GM23248 (cell line): ENCODE measurements at regions not wholly inside any gene's neighbourhood (a gene's known extent, or its start where the extent isn't known, plus 50 kb on each side); places are given as distances from the start of the nearest gene placed in this dataset.
"Not testable (repeated sequence)": the region's sequence is repeated elsewhere in the genome, so short reads cannot be mapped to it uniquely, and the experiment has no call there.

Experiments used
- DNase-seq: peaks from one replicate; pipeline ENCODE4 v3.0.0-alpha.2; 2015
- H2AFZ ChIP-seq: fragments of 200-600 bp; sonication (generic); 2 replicates; pipeline ENCODE4 v1.6.1; 2016; ENCODE audit warnings: antibody characterized with exemption
- H3F3A ChIP-seq: fragments of 200-600 bp; sonication (generic); 2 replicates; pipeline ENCODE4 v1.6.1; 2016; ENCODE audit warnings: mild to moderate bottlenecking, antibody characterized with exemption, mixed run types; ENCODE audit not compliant: insufficient read depth
- H3K27ac ChIP-seq: fragments of 200-600 bp; sonication (generic); 2 replicates; pipeline ENCODE4 v1.5.1; 2016; ENCODE audit warnings: mild to moderate bottlenecking
- H3K27me3 ChIP-seq: fragments of 200-600 bp; sonication (generic); replicated peaks from 2 replicates; pipeline ENCODE4 v1.6.1; 2016; ENCODE audit warnings: mild to moderate bottlenecking; ENCODE audit not compliant: insufficient read depth
- H3K36me3 ChIP-seq: fragments of 200-600 bp; sonication (generic); 2 replicates; pipeline ENCODE4 v1.6.1; 2016; ENCODE audit warnings: low read depth, mild to moderate bottlenecking
- H3K4me1 ChIP-seq: fragments of 200-600 bp; sonication (generic); 2 replicates; pipeline ENCODE4 v1.6.1; 2016; ENCODE audit warnings: mild to moderate bottlenecking; ENCODE audit not compliant: insufficient read depth
- H3K4me2 ChIP-seq: fragments of 200-600 bp; sonication (generic); one replicate; pipeline ENCODE4 v1.6.1; 2016; ENCODE audit warnings: mild to moderate bottlenecking; ENCODE audit not compliant: unreplicated experiment
- H3K4me3 ChIP-seq: fragments of 200-600 bp; sonication (generic); 2 replicates; pipeline ENCODE4 v1.5.1; 2016; ENCODE audit warnings: mild to moderate bottlenecking
- H3K79me2 ChIP-seq: fragments of 200-600 bp; sonication (generic); 2 replicates; pipeline ENCODE4 v1.6.1; 2016; ENCODE audit warnings: mild to moderate bottlenecking; ENCODE audit not compliant: insufficient read depth
- H3K9ac ChIP-seq: fragments of 200-600 bp; sonication (generic); 2 replicates; pipeline ENCODE4 v1.6.1; 2016; ENCODE audit warnings: mild to moderate bottlenecking
- H3K9me2 ChIP-seq: fragments of 200-600 bp; sonication (generic); 2 replicates; pipeline ENCODE4 v1.6.1; 2016; ENCODE audit warnings: mixed run types, mild to moderate bottlenecking, moderate library complexity; ENCODE audit not compliant: insufficient read depth
- H3K9me3 ChIP-seq: fragments of 200-600 bp; sonication (generic); one replicate; pipeline ENCODE4 v1.6.1; 2017; ENCODE audit warnings: low read depth
- H4K20me1 ChIP-seq: fragments of 200-600 bp; sonication (generic); 2 replicates; pipeline ENCODE4 v1.6.0; 2016; ENCODE audit not compliant: insufficient read depth
- EZH2 ChIP-seq: fragments of 200-600 bp; sonication (generic); IDR thresholded peaks from 2 replicates; pipeline ENCODE4 v1.6.1; 2018; ENCODE audit warnings: antibody characterized with exemption, mild to moderate bottlenecking; ENCODE audit not compliant: insufficient read depth, poor library complexity, severe bottlenecking
- EZH2phosphoT487 ChIP-seq: fragments of 200-600 bp; sonication (generic); IDR thresholded peaks from 2 replicates; pipeline ENCODE4 v1.6.1; 2018; ENCODE audit warnings: antibody characterized with exemption, moderate library complexity, mild to moderate bottlenecking, low read depth; ENCODE audit not compliant: insufficient read depth
- WGBS, 2 experiments: methylation state at CpG; one replicate each; pipeline ENCODE4 v1.1.6; 2015 to 2017; ENCODE audit warnings: low lambda C conversion rate in 2 of 2, low coverage in 1 of 2; ENCODE audit errors: missing lambda C conversion rate in 2 of 2; 5-methylcytosine and 5-hydroxymethylcytosine counted together
- in situ Hi-C: fragments of 300-500 bp; cut with MboI; formaldehyde crosslinking; loops from 2 replicates; pipeline ENCODE4 v1.15.0; 2020

DNA sequence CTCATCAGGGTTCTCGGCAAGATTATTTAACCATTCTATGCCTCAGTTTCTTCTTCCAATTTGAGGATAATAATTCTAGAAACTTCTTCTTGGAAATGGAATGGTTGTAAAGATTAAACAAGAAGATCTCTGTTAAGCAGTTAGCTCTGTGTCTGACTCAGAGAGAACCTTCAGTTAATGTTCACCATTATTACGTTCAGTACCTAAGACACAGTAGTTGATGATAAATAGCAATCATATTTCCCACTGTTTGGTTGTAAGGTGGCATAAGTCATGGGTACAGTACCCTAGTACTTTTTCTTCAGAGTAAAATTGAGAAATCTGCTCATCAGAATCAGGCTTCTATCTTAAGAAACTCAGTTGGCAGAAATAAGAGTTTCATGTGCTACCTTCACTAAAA lies 366.5 kb upstream of the BOD1L1 start:
- 94 to 96% methylated on average over 2 of the region's 2 CpGs for WGBS, 2 experiments
- Histone ChIP-seq H3K4me3 (no peak overlapping the region), H3K79me2 (no peaks in the 10 kb centered on the region)

DNA sequence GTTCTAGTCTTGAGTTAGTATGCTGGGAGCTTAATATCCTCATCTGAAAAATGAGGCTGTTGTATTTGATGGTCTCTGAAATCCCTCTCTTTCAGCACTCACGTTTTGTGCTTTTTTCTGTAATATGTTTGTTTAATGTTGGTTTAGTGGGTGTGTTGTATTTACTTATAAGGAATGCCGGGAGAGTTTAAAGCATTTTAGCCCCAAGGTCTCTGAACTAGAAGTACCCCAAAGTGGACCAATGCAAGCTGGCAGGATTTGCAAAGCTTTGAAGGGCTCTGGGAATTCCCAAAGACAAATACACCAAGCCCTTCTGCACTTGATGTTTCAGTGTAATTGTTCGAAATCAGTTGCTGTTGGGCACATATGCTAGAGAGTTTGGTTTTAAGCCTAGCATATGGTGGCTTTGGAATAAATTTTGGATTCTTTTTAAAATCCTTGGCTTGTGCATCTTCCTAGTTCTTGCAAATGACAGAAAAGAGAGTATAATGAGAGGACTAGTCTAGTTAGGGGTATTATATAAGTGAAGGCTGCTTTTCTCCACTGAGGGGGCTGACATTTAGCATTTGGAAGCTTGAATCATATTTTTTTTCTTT lies 371.4 kb upstream of the BOD1L1 start:
- Histone ChIP-seq H3K27ac (no peak overlapping the region), H3K79me2 (no peaks in the 10 kb centered on the region), H3K9me2 (no peaks in the 10 kb centered on the region), H3K4me3 (no peak overlapping the region), H2AFZ (no peak overlapping the region), H4K20me1 (no peaks in the 10 kb centered on the region), H3K36me3 (no peaks in the 10 kb centered on the region), H3K9me3 (no peaks in the 10 kb centered on the region), H3K9ac (no peak overlapping the region), H3K4me2 (no peak overlapping the region), H3K27me3 (peaks cover 7% of the 10 kb centered on the region; the same call in 1 of the 2 replicates), H3K4me1 (no peaks in the 10 kb centered on the region), H3F3A (no peaks in the 10 kb centered on the region)
- no peak for DNase-seq
- in situ Hi-C loops = no loop called here
- WGBS, 2 experiments = 49 to 57% methylated on average over 3 of the region's 3 CpGs
- no peak for TF ChIP-seq EZH2phosphoT487
- no peak for TF ChIP-seq EZH2

More for the DNA sequence above, 366.5 kb upstream of the BOD1L1 start:
- Histone ChIP-seq H3K27me3 (0 out of 2 replicates have a peak, but pooled peaks cover 12% of the 10 kb centered on the region), H3K9ac (no peak overlapping the region), H3K36me3 (no peaks in the 10 kb centered on the region), H4K20me1 (no peaks in the 10 kb centered on the region), H3K4me1 (peaks cover 14% of the 10 kb centered on the region), H3K4me2 (no peak overlapping the region), H3K27ac (no peak overlapping the region), H3F3A (peaks cover 22% of the 10 kb centered on the region), H3K9me3 (no peaks in the 10 kb centered on the region), H2AFZ (no peak overlapping the region), H3K9me2 (no peaks in the 10 kb centered on the region)
- in situ Hi-C loops = no loop called here
- DNase-seq = no peak
- no peak for TF ChIP-seq EZH2
- TF ChIP-seq EZH2phosphoT487 = no peak

GRCh38 chr4:14000091-14000814 lies 372.7 kb upstream of the BOD1L1 start:
- DNase-seq = no peak
- Histone ChIP-seq H3K9ac (no peak overlapping the region), H2AFZ (no peak overlapping the region), H3K4me2 (no peak overlapping the region), H3K9me3 (no peaks in the 10 kb centered on the region), H3K27ac (no peak overlapping the region), H3K4me1 (no peaks in the 10 kb centered on the region), H4K20me1 (no peaks in the 10 kb centered on the region), H3K4me3 (no peak overlapping the region), H3K9me2 (no peaks in the 10 kb centered on the region), H3K79me2 (no peaks in the 10 kb centered on the region), H3F3A (no peaks in the 10 kb centered on the region), H3K27me3 (peaks cover 7% of the 10 kb centered on the region; the same call in 1 of the 2 replicates), H3K36me3 (no peaks in the 10 kb centered on the region)
- TF ChIP-seq EZH2 (no peak), EZH2phosphoT487 (no peak)
- in situ Hi-C loops = no loop called here
- 18 to 30% methylated on average over 2 of the region's 2 CpGs for WGBS, 2 experiments

DNA sequence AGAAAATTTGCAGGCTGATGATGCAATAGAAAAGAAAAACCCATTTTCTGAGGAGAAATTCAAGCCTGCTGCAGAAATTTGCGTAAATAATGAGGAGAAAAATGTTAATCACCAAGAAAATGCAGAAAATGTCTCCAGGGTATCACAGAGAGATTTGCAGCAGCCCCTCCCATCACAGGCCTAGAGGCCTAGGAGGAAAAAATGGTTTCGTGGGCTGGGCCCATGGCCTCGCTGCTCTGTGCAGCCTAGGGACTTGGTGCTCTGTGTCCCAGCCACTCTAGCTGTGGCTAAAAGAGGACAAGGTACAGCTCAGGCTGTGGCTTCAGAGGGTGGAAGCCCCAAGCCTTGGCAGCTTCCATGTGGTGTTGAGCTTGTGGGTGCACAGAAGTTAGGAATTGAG lies 374.8 kb upstream of the BOD1L1 start:
- H3K4me3 ChIP-seq, H3K9me2 ChIP-seq, H3K9ac ChIP-seq, H3K27ac ChIP-seq, H4K20me1 ChIP-seq, H3K36me3 ChIP-seq, DNase-seq, in situ Hi-C loops, H2AFZ ChIP-seq, H3K79me2 ChIP-seq, H3K27me3 ChIP-seq, H3K4me2 ChIP-seq, H3K9me3 ChIP-seq, H3F3A ChIP-seq, H3K4me1 ChIP-seq: not testable (repeated sequence)
- 48 to 57% methylated on average over 3 of the region's 3 CpGs for WGBS, 2 experiments
